HG02642 (cell line): ENCODE measurements at regions not wholly inside any gene's neighbourhood (a gene's known extent, or its start where the extent isn't known, plus 50 kb on each side); places are given as distances from the start of the nearest gene placed in this dataset.

Experiments
- ATAC-seq: cut with Tn5 transposase; IDR thresholded peaks from one replicate; pipeline ENCODE4 v1.9.1; 2021; ENCODE audit warnings: mild to moderate bottlenecking; ENCODE audit not compliant: unreplicated experiment, poor library complexity

GRCh38 chr6:51352506-51353029 lies 533.9 kb downstream of the TFAP2B start:
- ATAC-seq: no peak

- no peak for ATAC-seq
These were observed 541.6 kb downstream of the TFAP2B start for GRCh38 chr6:51360287-51360686.

- ATAC-seq: no peak
These were observed 546.9 kb downstream of the TFAP2B start for GRCh38 chr6:51365566-51365965.

GRCh38 chr6:51369485-51369884 lies 550.8 kb downstream of the TFAP2B start:
- no peak for ATAC-seq

GRCh38 chr6:51382847-51383246 lies 564.2 kb downstream of the TFAP2B start:
- no peak for ATAC-seq

- no peak for ATAC-seq
These were observed 566.1 kb downstream of the TFAP2B start for GRCh38 chr6:51384736-51385135.

- no peak for ATAC-seq
These were observed 567.7 kb downstream of the TFAP2B start for GRCh38 chr6:51386347-51386836.

- no peak for ATAC-seq
These were observed 569.2 kb downstream of the TFAP2B start for GRCh38 chr6:51387907-51388306.

- ATAC-seq: no peak
These were observed 575.4 kb downstream of the TFAP2B start for GRCh38 chr6:51394061-51394460.

GRCh38 chr6:51396583-51396982 lies 577.9 kb downstream of the TFAP2B start:
- peak; percentile 43 for ATAC-seq

GRCh38 chr6:51398064-51398705 lies 579.5 kb downstream of the TFAP2B start:
- peak; percentile 60 for ATAC-seq

- ATAC-seq: peak; percentile 33
These were observed 580.1 kb downstream of the TFAP2B start for GRCh38 chr6:51398793-51399192.

- no peak for ATAC-seq
These were observed 591.8 kb downstream of the TFAP2B start for GRCh38 chr6:51410453-51410852.

GRCh38 chr6:51411496-51412125 lies 592.9 kb downstream of the TFAP2B start:
- ATAC-seq: no peak

- ATAC-seq: no peak
These were observed 595.7 kb downstream of the TFAP2B start for GRCh38 chr6:51414361-51414760.

- no peak for ATAC-seq
These were observed 596.8 kb downstream of the TFAP2B start for GRCh38 chr6:51415501-51415900.

- ATAC-seq: no peak
These were observed 610.5 kb downstream of the TFAP2B start for GRCh38 chr6:51429017-51429712.

- no peak for ATAC-seq
These were observed 611.9 kb downstream of the TFAP2B start for GRCh38 chr6:51430589-51430988.

- no peak for ATAC-seq
These were observed 613.8 kb downstream of the TFAP2B start for GRCh38 chr6:51432481-51432880.

GRCh38 chr6:51450248-51450957 lies 631.7 kb downstream of the TFAP2B start:
- ATAC-seq: no peak

GRCh38 chr6:51450958-51451357 lies 632.3 kb downstream of the TFAP2B start:
- no peak for ATAC-seq
